ENCODE measurements at regions not wholly inside any gene's neighbourhood (a gene's known extent, or its start where the extent isn't known, plus 50 kb on each side); places are given as distances from the start of the nearest gene placed in this dataset.

- no peak overlapping the region for H3K27ac ChIP-seq (replicated peaks)
- TF ChIP-seq CTCF (IDR thresholded peaks at IDR 0.05; ENCODE audit: insufficient read depth, low read length) (no peak), SPI1 (IDR thresholded peaks at IDR 0.05; ENCODE audit: borderline replicate concordance, low read depth) (peak; percentile 20; the same call in 1 of the 2 replicates)
- peak in 1 of 2 experiments; percentile 39 for DNase-seq (ENCODE audit: low read depth in 1 of 2, low spot score in 1 of 2)
- H3K27me3 ChIP-seq (ENCODE audit: insufficient read depth, poor library complexity, severe bottlenecking) = no peaks in the 10 kb centered on the region
- no peak overlapping the region for H3K4me3 ChIP-seq (replicated peaks; ENCODE audit: insufficient read depth, low read length)
Observed at GRCh38 chr2:158009399-158009798, 92.3 kb upstream of the UPP2 start.

GRCh38 chr2:158006961-158007719 lies 94.5 kb upstream of the UPP2 start:
- DNase-seq (ENCODE audit: low read depth in 1 of 2, low spot score in 1 of 2) = no peak
- TF ChIP-seq CTCF (IDR thresholded peaks at IDR 0.05; ENCODE audit: insufficient read depth, low read length) = no peak
- TF ChIP-seq SPI1 (IDR thresholded peaks at IDR 0.05; ENCODE audit: borderline replicate concordance, low read depth) = no peak
- no peak for TF ChIP-seq REST (IDR thresholded peaks at IDR 0.05; ENCODE audit: insufficient replicate concordance, low read depth)
- no peak for TF ChIP-seq POLR2AphosphoS5 (IDR thresholded peaks at IDR 0.05; ENCODE audit: low read depth)
- no peak for TF ChIP-seq GABPA (IDR thresholded peaks at IDR 0.05; ENCODE audit: low read depth)
- Histone ChIP-seq H3K27ac (replicated peaks) (no peak overlapping the region), H3K27me3 (ENCODE audit: insufficient read depth, poor library complexity, severe bottlenecking) (no peaks in the 10 kb centered on the region), H3K4me3 (replicated peaks; ENCODE audit: insufficient read depth, low read length) (no peak overlapping the region)

GRCh38 chr2:158004126-158004764 lies 97.4 kb upstream of the UPP2 start:
- Histone ChIP-seq H3K27me3 (ENCODE audit: insufficient read depth, poor library complexity, severe bottlenecking) (no peaks in the 10 kb centered on the region), H3K27ac (replicated peaks) (no peak overlapping the region), H3K4me3 (replicated peaks; ENCODE audit: insufficient read depth, low read length) (no peak overlapping the region)
- TF ChIP-seq REST (IDR thresholded peaks at IDR 0.05; ENCODE audit: insufficient replicate concordance, low read depth) = no peak
- TF ChIP-seq POLR2AphosphoS5 (IDR thresholded peaks at IDR 0.05; ENCODE audit: low read depth) = no peak
- no peak for TF ChIP-seq CTCF (IDR thresholded peaks at IDR 0.05; ENCODE audit: insufficient read depth, low read length)
- no peak for TF ChIP-seq GABPA (IDR thresholded peaks at IDR 0.05; ENCODE audit: low read depth)
- TF ChIP-seq SPI1 (IDR thresholded peaks at IDR 0.05; ENCODE audit: borderline replicate concordance, low read depth) = no peak
- no peak for DNase-seq (ENCODE audit: low read depth in 1 of 2, low spot score in 1 of 2)

Measured in HL-60 (cell line).